Activated naive CD8-positive, alpha-beta T cell treated with anti-CD3 and anti-CD28 coated beads, Interleukin-2, amount 50 U/mL, for 24 hours (primary cell): ENCODE measurements at regions not wholly inside any gene's neighbourhood (a gene's known extent, or its start where the extent isn't known, plus 50 kb on each side); places are given as distances from the start of the nearest gene placed in this dataset.
"Not testable (repeated sequence)": the region's sequence is repeated elsewhere in the genome, so short reads cannot be mapped to it uniquely, and the experiment has no call there.

Experiments
- ATAC-seq: fragments of 150-1000 bp; cut with Tn5 transposase; one replicate; pipeline ENCODE4 v1.10.0; 2021
- DNase-seq: peaks from one replicate; pipeline ENCODE4 v3.0.0; 2021
- H3K27ac Mint-ChIP-seq: one replicate; pipeline ENCODE4 v1.8.0; 2021; ENCODE audit warnings: mild to moderate bottlenecking, mixed read lengths
- H3K27me3 Mint-ChIP-seq: one replicate; pipeline ENCODE4 v1.8.0; 2021; ENCODE audit warnings: mixed read lengths
- H3K36me3 Mint-ChIP-seq: one replicate; pipeline ENCODE4 v1.8.0; 2021; ENCODE audit warnings: low read depth, mixed read lengths
- H3K4me1 Mint-ChIP-seq: one replicate; pipeline ENCODE4 v1.8.0; 2021; ENCODE audit warnings: mixed read lengths
- H3K4me3 Mint-ChIP-seq: one replicate; pipeline ENCODE4 v1.8.0; 2021; ENCODE audit warnings: mild to moderate bottlenecking, moderate library complexity, mixed read lengths
- H3K9me3 Mint-ChIP-seq: one replicate; pipeline ENCODE4 v1.8.0; 2021; ENCODE audit warnings: mixed read lengths

DNA sequence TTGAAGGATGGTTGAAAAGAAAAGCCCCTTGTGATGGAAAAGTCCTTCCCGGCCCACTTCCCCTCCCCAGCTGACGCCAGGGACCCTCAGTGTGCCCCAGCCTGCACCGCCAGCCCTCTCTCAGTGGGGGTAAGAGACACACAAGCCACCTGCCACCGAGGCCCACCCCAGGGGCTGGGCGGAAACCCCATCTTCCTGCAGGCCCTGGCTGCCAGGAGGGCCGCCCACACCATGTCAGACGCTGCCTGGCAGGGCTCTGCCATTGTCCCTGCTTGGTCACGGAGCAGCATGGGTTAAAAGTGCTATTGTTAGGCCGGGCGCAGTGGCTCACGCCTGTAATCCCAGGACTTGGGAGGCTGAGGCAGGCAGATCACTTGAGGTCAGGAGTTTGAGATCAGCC, 142.0 kb upstream of the ZNF469 start:
- not testable (repeated sequence) for DNase-seq

GRCh38 chr16:88241404-88242311, 141.1 kb upstream of the ZNF469 start:
- H3K4me3 Mint-ChIP-seq, H3K9me3 Mint-ChIP-seq, H3K27ac Mint-ChIP-seq, DNase-seq, H3K27me3 Mint-ChIP-seq, H3K36me3 Mint-ChIP-seq, ATAC-seq, H3K4me1 Mint-ChIP-seq: not testable (repeated sequence)

More for the DNA sequence above, 142.0 kb upstream of the ZNF469 start:
- not testable (repeated sequence) for H3K27ac Mint-ChIP-seq, H3K4me3 Mint-ChIP-seq, H3K4me1 Mint-ChIP-seq, ATAC-seq, H3K9me3 Mint-ChIP-seq, H3K27me3 Mint-ChIP-seq, H3K36me3 Mint-ChIP-seq

DNA sequence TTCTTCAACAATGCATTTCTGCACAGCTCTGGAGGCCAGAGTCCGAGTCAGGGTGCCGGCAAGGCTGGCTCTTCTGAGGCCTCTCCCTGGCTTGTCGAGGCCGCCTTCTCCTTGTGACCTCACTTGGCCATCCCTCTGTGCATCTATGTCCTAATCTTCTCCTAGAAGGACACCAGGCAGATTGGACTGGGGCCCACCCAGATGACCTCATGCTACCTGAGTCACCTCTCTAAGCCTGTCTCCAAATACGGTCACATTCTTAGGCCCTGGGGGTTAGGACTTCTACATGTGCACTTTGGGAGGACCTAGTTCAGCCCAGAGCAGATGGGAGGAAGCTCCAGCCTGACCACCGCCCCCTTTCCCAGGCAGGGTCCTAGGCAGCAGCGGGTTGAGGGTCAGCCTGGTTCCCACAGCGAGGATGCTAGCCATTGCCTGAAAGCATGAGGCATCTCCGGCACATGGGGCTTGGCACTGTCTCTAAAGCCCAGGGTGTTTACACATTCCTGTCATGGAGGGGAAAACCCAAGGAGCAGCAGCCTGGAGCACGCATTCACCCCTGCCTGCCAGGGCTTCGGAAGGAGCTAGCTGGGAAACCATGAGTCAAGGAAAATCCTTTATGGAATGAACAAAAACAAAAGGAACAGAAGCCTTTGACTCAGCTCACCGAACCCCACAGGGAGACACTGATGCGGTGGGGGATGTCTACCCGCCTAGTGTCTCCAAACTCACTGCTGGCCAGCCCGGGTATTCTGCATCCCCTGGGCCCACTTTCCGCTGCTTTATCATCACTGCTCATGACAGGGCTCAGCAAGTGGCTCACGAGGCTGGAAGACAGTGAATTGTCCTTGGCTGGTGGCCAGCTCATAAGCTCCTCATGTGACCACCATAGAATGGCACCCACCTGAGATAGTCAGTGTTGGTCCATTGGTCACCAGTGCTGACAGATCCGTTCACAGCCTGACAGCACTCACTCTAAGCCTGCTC, 140.2 kb upstream of the ZNF469 start:
- not testable (repeated sequence) for ATAC-seq, H3K9me3 Mint-ChIP-seq, H3K27me3 Mint-ChIP-seq, H3K27ac Mint-ChIP-seq, H3K4me1 Mint-ChIP-seq, DNase-seq, H3K4me3 Mint-ChIP-seq, H3K36me3 Mint-ChIP-seq

DNA sequence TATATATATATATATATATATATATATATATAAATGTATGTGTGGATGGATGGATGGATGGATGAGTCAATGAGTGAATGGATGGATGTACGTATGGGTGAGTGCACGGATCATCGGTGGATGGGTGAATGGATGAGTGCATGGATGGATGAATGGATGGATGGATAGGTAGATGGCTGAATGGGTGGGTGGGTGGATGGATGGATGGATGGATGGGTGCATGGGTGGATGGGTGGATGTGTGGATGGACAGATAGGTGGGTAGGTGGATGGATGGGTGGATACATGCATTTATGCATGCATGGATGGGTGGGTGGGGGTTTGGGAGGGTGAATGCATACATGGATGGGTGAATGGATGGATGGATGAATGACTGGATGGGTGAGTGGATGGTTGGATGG, 138.8 kb upstream of the ZNF469 start:
- not testable (repeated sequence) for H3K4me3 Mint-ChIP-seq, H3K27ac Mint-ChIP-seq, ATAC-seq, H3K9me3 Mint-ChIP-seq, H3K4me1 Mint-ChIP-seq, H3K36me3 Mint-ChIP-seq, DNase-seq, H3K27me3 Mint-ChIP-seq

GRCh38 chr16:88245241-88246081, 137.3 kb upstream of the ZNF469 start:
- H3K4me1 Mint-ChIP-seq, DNase-seq, ATAC-seq, H3K36me3 Mint-ChIP-seq, H3K9me3 Mint-ChIP-seq, H3K27ac Mint-ChIP-seq, H3K4me3 Mint-ChIP-seq, H3K27me3 Mint-ChIP-seq: not testable (repeated sequence)

DNA sequence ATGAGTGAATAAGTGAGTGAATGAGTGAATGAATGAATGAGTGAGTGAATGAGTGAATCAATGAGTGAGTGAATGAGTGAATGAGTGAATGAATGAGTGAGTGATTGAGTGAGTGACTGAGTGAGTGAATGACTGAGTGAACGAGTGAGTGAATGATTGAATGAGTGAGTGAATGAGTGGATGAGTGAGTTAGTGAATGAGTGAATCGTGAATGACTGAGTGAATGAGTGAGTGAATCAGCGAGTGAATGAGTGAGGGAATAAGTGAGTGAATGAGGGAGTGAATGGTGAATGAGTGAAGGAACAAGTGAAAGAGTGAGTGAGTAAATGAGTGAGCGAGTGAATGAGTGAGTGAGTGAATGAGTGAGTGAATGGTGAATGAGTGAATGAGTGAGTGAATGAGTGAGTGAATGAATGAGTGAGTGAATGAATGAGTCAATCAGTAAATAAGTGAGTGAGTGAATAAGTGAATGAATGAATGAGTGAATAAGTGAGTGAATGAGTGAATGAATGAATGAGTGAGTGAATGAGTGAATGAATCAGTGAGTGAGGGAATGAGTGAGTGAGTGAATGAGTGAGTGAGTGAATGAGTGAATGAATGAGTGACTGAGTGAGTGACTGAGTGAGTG, 135.7 kb upstream of the ZNF469 start:
- not testable (repeated sequence) for H3K36me3 Mint-ChIP-seq, ATAC-seq, H3K27me3 Mint-ChIP-seq, DNase-seq, H3K4me3 Mint-ChIP-seq, H3K27ac Mint-ChIP-seq, H3K9me3 Mint-ChIP-seq, H3K4me1 Mint-ChIP-seq

DNA sequence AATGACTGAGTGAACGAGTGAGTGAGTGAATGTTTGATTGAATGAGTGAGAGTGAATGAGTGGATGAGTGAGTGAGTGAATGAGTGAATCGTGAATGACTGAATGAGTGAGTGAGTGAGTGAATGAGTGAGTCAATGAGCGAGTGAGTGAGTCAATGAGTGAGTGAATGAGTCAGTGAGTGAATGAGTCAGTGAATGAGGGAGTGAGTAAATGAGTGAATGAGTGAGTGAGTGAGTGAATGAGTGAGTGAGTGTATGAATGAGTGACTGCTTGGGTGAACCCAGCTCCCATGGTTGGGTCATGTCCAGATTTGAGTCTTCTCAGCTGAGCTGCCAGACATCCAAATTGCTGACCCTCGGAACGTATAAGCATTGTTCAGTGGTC, 135.2 kb upstream of the ZNF469 start:
- not testable (repeated sequence) for H3K27me3 Mint-ChIP-seq, H3K4me3 Mint-ChIP-seq, H3K36me3 Mint-ChIP-seq, H3K4me1 Mint-ChIP-seq, DNase-seq, H3K9me3 Mint-ChIP-seq, H3K27ac Mint-ChIP-seq
- ATAC-seq, result peak; percentile 40

DNA sequence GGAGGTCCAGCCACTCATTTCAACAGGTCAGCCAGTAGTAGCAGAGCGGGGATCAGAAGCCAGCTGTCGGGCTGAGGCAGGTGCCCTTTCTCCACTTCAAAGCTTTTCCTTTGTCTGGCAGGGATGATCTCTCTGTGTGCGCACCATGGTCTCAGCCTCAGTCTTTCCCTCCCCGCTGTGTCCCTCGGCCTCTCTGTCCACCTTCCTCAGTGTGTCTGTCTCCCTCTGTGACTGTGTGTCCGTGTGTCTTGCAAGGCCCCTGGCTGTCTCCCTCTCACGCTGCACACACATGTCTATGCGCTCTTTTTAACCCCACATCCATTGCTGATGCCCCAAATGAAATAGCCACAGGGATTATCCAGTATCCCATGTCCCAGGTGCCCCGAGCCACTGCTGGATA, 134.0 kb upstream of the ZNF469 start:
- not testable (repeated sequence) for DNase-seq, H3K27ac Mint-ChIP-seq, H3K4me3 Mint-ChIP-seq, H3K4me1 Mint-ChIP-seq, H3K9me3 Mint-ChIP-seq, ATAC-seq, H3K27me3 Mint-ChIP-seq, H3K36me3 Mint-ChIP-seq

DNA sequence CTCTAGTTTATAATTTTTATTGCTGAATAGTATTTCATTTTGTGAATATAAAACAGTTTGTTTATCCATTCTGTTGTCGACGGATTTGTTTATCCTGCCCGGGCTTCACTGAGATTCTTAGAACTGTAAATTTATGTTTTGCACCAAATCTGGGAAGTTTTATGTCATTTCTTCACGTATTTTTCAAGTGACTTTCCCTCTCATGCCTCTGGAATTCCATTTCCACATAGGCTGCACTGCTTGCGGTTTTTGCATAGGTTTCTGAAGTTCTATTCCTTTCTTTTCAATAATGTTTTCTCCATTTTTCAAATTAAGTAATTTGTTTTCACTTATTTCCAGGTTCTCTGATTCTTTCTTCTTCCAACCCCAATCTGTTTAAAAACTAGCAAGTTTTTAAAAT, 132.4 kb upstream of the ZNF469 start:
- H3K27ac Mint-ChIP-seq, H3K9me3 Mint-ChIP-seq, ATAC-seq, H3K36me3 Mint-ChIP-seq, H3K4me3 Mint-ChIP-seq, DNase-seq, H3K4me1 Mint-ChIP-seq: not testable (repeated sequence)
- H3K27me3 Mint-ChIP-seq, result peaks cover 15% of the 10 kb centered on the region

DNA sequence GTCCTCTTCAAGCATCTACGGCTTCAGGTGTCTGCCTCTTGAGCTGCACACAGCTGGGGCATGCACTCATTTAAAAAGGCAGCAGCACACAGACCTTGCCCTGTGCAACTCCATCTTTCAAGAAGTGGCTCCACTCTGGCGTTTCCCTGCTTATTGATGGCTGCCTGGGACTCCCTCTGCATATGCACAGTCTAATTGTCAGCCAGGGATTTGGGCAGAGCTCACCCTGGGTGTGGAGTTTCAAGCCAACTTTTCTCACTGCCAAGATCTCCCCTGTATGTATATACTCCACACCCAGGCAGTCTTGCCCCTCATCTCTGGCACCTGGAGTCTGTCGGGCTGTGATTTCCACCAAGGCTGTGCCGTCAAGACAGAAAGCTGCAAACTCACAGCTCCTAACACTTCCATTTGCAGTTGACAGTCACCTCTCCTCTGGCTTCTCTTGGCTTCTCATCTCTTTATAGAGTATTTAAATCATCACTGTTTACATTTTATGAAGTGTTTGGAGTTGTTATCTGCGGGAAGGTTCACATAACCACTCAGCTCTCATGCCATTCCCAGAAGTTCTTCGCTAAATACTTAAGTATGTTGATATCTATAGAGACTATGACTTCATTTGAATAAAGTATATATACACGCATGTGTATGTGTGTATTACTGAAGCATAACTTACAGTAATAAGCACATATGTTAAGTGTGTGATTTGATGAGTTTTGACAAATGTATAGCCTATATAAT, 130.5 kb upstream of the ZNF469 start:
- not testable (repeated sequence) for H3K36me3 Mint-ChIP-seq
- H3K27me3 Mint-ChIP-seq, result peaks cover 29% of the 10 kb centered on the region

DNA sequence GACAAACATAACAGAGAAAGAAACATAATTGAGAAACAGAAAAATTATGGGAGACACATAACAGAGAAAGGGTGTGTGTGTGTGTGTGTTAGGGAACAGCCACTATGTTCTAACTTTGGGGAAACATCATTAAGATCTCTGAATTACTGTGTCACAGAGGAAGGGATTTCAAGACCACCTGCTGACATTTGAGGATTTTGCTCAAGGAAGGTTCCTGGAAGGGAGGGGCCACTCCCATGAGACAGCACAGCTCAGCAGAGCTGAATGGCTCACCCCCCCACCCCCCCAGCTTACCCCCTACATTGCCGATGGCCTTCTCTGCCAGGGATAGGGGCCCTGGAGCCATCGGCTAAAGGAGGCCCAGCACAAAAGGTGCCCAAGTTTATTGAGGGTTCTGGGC, 124.6 kb upstream of the ZNF469 start:
- H3K27ac Mint-ChIP-seq, H3K36me3 Mint-ChIP-seq, H3K4me3 Mint-ChIP-seq, DNase-seq, ATAC-seq, H3K4me1 Mint-ChIP-seq, H3K9me3 Mint-ChIP-seq: not testable (repeated sequence)
- peaks cover 57% of the 10 kb centered on the region for H3K27me3 Mint-ChIP-seq

More for the DNA sequence above, 130.5 kb upstream of the ZNF469 start:
- H3K4me3 Mint-ChIP-seq, DNase-seq, ATAC-seq, H3K4me1 Mint-ChIP-seq, H3K9me3 Mint-ChIP-seq, H3K27ac Mint-ChIP-seq: not testable (repeated sequence)

DNA sequence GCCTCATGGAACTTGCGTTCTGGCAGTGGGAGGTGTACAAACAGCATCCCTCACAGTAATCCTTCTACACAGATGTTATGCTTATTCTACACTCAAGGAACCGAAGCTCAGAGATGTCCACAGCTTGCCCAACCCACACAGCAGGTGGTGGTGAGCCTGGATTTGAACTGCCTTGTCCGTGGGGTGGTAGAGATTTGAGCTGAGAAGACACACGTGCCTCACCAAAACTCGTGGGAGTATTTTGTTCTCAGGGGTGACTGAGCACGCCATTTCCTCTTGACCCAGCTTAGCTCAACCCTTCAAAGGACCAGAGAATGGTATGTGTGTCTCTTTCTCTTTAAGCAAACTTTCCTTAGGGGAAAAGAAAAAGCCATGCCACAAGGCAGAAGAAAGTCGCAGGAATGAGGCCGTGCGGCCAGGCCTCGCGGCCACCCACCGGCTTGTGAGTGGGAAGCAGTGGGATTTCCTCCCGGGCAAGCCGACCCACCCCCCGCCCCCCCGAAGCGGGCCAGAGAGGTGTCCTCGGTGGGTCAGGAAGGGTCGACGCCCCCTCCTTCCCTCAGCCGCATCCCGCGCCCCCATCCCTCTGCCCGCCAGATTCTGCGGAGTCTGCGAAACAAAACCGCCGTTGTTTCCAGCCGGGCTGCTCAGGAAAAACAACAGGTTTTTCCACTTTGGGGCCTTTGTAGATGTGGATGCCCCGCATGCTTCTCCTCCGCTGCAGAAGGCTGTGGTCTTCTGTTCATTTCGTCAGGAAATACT, 123.8 kb upstream of the ZNF469 start:
- not testable (repeated sequence) for ATAC-seq, DNase-seq, H3K4me3 Mint-ChIP-seq, H3K4me1 Mint-ChIP-seq, H3K9me3 Mint-ChIP-seq, H3K27ac Mint-ChIP-seq, H3K36me3 Mint-ChIP-seq
- H3K27me3 Mint-ChIP-seq, result peaks cover 56% of the 10 kb centered on the region

DNA sequence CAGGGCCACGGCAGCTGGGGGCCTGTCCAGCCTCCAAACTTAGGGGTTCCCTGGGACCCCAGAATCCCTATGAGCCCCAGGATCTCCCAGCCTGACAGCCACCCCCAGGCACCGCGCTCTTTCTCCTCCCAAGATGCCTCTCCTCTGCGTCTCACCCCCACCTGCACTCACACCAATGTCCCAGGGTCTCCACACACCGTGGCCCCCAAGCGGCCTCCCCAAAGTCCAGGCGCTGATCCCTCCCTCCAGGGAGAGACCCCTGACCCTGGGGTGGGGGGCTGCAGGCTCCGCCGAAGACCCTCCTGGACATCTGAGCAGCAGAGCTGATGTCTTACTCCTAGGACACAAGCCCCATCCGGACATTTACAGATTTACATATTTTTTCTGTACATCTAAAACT, 123.2 kb upstream of the ZNF469 start:
- not testable (repeated sequence) for H3K4me1 Mint-ChIP-seq, H3K4me3 Mint-ChIP-seq, H3K36me3 Mint-ChIP-seq, H3K9me3 Mint-ChIP-seq, H3K27ac Mint-ChIP-seq, DNase-seq, ATAC-seq
- peaks cover 55% of the 10 kb centered on the region for H3K27me3 Mint-ChIP-seq
